NT2/D1 (cell line): ENCODE measurements at regions not wholly inside any gene's neighbourhood (a gene's known extent, or its start where the extent isn't known, plus 50 kb on each side); places are given as distances from the start of the nearest gene placed in this dataset.

ENCODE experiments used
- SUZ12 ChIP-seq: IDR thresholded peaks from 2 replicates; pipeline ENCODE4 v1.6.1; 2011; ENCODE audit not compliant: insufficient read length, insufficient read depth; ENCODE audit errors: extremely low read depth
- ZNF274 ChIP-seq: IDR thresholded peaks from 2 replicates; pipeline ENCODE4 v1.6.1; 2011; ENCODE audit warnings: mild to moderate bottlenecking, low read depth, low read length

GRCh38 chr5:2995667-2996066, 244.2 kb upstream of the IRX2 start:
- TF ChIP-seq ZNF274 (no peak), SUZ12 (no peak)
